ENCODE measurements at regions not wholly inside any gene's neighbourhood (a gene's known extent, or its start where the extent isn't known, plus 50 kb on each side); places are given as distances from the start of the nearest gene placed in this dataset.

DNA sequence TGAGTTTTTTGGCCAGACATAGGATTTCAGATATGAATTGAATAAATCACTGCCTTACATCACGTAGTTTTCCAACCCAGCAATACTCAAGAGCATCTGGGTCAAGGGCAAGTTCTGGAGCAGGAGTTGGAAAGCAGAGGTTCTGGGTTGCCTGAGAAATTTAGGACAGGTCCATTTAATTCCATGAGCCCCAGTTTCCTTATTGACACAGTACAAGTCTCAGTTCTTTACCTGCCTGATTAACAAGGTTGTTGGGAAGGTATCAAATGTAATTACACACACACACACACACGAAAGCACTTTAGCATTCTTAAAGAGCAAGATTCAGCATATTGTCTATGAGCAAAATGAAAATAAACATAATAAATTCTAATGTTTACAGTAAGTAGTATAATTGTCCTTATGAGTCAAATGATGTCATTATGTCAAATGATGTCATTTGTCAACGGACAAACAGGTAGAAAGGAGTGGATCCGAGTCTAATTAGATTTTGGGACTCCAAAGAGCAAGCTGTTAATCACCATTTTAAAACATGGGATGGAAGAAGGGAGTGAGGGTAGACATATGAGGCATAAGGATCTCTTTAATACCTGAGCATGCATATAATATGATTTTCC, 268.4 kb upstream of the ARGLU1 start:
- Histone ChIP-seq H3K36me3 (ENCODE audit: control insufficient read depth in 2 of 2, insufficient read depth in 1 of 2, low read length in 2 of 2) (no peaks in the 10 kb centered on the region), H3K27ac (ENCODE audit: extremely low read depth, low read depth, low read length) (no peak overlapping the region), H3K4me3 (ENCODE audit: low read depth, low read length) (no peak overlapping the region), H3K9me3 (ENCODE audit: control insufficient read depth, insufficient read depth, low read depth, low read length) (no peaks in the 10 kb centered on the region), H3K4me1 (ENCODE audit: control insufficient read depth, insufficient read depth, low read length) (no peaks in the 10 kb centered on the region)
- TF ChIP-seq HOXD13 (CRISPR knock-in tag; IDR thresholded peaks at IDR 0.05; ENCODE audit: borderline replicate concordance) (no peak), ATF2 (tag by site-specific recombination; IDR thresholded peaks at IDR 0.05; ENCODE audit: low read depth) (peak; percentile 78)
- ChIA-PET POLR2A (no interaction called here), CTCF (interaction anchor here (0.9 kb wide), 1 partner anchor 38 kb away, joined by 4 read pairs; no protein-coding TSS in a partner anchor)

DNA sequence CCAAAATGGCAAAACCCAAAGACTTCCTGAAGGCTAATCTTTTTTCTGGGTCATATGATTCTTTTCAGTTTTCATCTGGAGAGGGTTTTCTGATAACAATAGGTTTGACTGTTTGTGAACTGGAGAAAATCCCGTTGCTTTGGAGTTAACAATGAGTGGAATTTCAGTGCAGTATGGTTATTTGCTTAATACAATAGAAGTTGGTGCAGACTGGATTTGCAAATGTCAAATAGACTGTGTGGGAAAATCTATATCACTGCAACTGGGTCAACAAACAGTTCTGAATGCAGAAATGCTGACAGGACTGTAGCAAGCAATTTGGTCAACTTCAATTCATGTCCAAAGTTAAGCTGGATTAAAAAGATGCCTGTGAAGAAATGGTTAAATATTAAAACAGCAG, 267.5 kb upstream of the ARGLU1 start:
- POLR2A ChIA-PET: no interaction called here

DNA sequence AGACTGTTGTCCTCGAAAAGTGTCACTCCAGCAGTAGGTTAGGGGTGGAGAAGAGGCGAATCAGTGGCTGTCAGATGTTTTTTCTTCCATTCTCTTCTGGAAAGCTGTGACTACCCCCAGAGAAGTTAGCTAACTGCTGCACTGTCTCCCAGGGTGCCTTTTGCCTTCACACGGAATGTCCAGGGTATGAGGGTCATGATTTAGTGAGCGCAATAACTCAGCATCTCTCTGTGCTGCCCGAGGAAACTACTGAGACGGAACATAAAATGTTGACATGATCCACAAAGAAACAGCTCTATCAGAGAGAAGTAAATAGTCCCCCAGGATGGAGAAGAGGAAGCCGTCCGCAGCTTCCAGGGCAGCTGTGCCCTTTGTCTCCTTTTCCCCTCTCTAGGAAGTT, 254.0 kb upstream of the ARGLU1 start:
- Histone ChIP-seq H3K4me3 (ENCODE audit: low read depth, low read length) (no peak overlapping the region), H3K4me1 (ENCODE audit: control insufficient read depth, insufficient read depth, low read length) (no peaks in the 10 kb centered on the region), H3K27ac (ENCODE audit: extremely low read depth, low read depth, low read length) (no peak overlapping the region), H3K9me3 (ENCODE audit: control insufficient read depth, insufficient read depth, low read depth, low read length) (no peaks in the 10 kb centered on the region; the same call in 1 of the 2 replicates), H3K36me3 (ENCODE audit: control insufficient read depth in 2 of 2, insufficient read depth in 1 of 2, low read length in 2 of 2) (no peaks in the 10 kb centered on the region)
- ChIA-PET CTCF (no interaction called here), POLR2A (no interaction called here)
- TF ChIP-seq ZSCAN30 (tag by site-specific recombination; IDR thresholded peaks at IDR 0.05) (no peak), ZNF157 (tag by site-specific recombination; IDR thresholded peaks at IDR 0.05) (no peak), ZNF555 (tag by site-specific recombination; conservative IDR thresholded peaks at IDR 0.05) (no peak), ZNF10 (tag by site-specific recombination; IDR thresholded peaks at IDR 0.05) (no peak), HOXA7 (CRISPR knock-in tag; IDR thresholded peaks at IDR 0.05; ENCODE audit: borderline replicate concordance) (no peak)

More for the DNA sequence above, 267.5 kb upstream of the ARGLU1 start:
- no peaks in the 10 kb centered on the region for H3K9me3 ChIP-seq (ENCODE audit: control insufficient read depth, insufficient read depth, low read depth, low read length)
- no peaks in the 10 kb centered on the region for H3K36me3 ChIP-seq (ENCODE audit: control insufficient read depth in 2 of 2, insufficient read depth in 1 of 2, low read length in 2 of 2)
- no peaks in the 10 kb centered on the region for H3K4me1 ChIP-seq (ENCODE audit: control insufficient read depth, insufficient read depth, low read length)
- CTCF ChIA-PET: no interaction called here
- no peak overlapping the region for H3K27ac ChIP-seq (ENCODE audit: extremely low read depth, low read depth, low read length)
- no peak overlapping the region for H3K4me3 ChIP-seq (ENCODE audit: low read depth, low read length)
- TF ChIP-seq KLF9 (tag by site-specific recombination; IDR thresholded peaks at IDR 0.05; ENCODE audit: low read depth) (no peak), ZNF777 (tag by site-specific recombination; IDR thresholded peaks at IDR 0.05; ENCODE audit: borderline replicate concordance) (no peak), MEIS1 (CRISPR knock-in tag; IDR thresholded peaks at IDR 0.05; ENCODE audit: borderline replicate concordance) (no peak), ZBTB8A (tag by site-specific recombination; IDR thresholded peaks at IDR 0.05) (no peak), ZFP37 (tag by site-specific recombination; IDR thresholded peaks at IDR 0.05) (no peak), ZNF37A (tag by site-specific recombination; IDR thresholded peaks at IDR 0.05) (no peak), ZNF221 (tag by site-specific recombination; IDR thresholded peaks at IDR 0.05; ENCODE audit: borderline replicate concordance) (no peak), ZNF560 (tag by site-specific recombination; IDR thresholded peaks at IDR 0.05; ENCODE audit: borderline replicate concordance) (no peak), SETDB1 (IDR thresholded peaks at IDR 0.05; ENCODE audit: insufficient read length, low read length) (no peak), ZNF433 (tag by site-specific recombination; IDR thresholded peaks at IDR 0.05; ENCODE audit: low read depth) (no peak), ZNF148 (tag by site-specific recombination; IDR thresholded peaks at IDR 0.05; ENCODE audit: borderline replicate concordance) (no peak), SCRT2 (tag by site-specific recombination; IDR thresholded peaks at IDR 0.05) (no peak), ZBTB17 (tag by site-specific recombination; IDR thresholded peaks at IDR 0.05) (no peak), ZNF211 (tag by site-specific recombination; IDR thresholded peaks at IDR 0.05; ENCODE audit: low read depth) (no peak)
